K562 (cell line): ENCODE measurements at regions not wholly inside any gene's neighbourhood (a gene's known extent, or its start where the extent isn't known, plus 50 kb on each side); places are given as distances from the start of the nearest gene placed in this dataset.

ENCODE experiments used
- EZH2 ChIP-seq: IDR thresholded peaks from 2 replicates; pipeline ENCODE4 v1.6.1; 2012; ENCODE audit warnings: low read depth, mild to moderate bottlenecking, inconsistent platforms, low read length, borderline replicate concordance
- KAT2B ChIP-seq: IDR thresholded peaks from one replicate; pipeline ENCODE4 v1.6.1; 2012; ENCODE audit warnings: low read depth, mild to moderate bottlenecking, control low read depth, inconsistent platforms, low read length, moderate library complexity
- PML ChIP-seq: IDR thresholded peaks from 2 replicates; pipeline ENCODE4 v1.6.1; 2012; ENCODE audit warnings: low read length, inconsistent platforms
- POLR2G ChIP-seq: fragments of 200-400 bp; formaldehyde crosslinking; IDR thresholded peaks from 2 replicates; pipeline ENCODE4 v1.6.1; 2017; ENCODE audit warnings: low read depth, mild to moderate bottlenecking, antibody characterized with exemption, low read length, moderate library complexity
- PTRF ChIP-seq: fragments of 450-650 bp; IDR thresholded peaks from 2 replicates; pipeline ENCODE4 v1.6.1; 2016; ENCODE audit warnings: mild to moderate bottlenecking, missing genetic modification characterization, missing compliant biosample characterization
- SMAD1 ChIP-seq: fragments of 150-350 bp; IDR thresholded peaks from 2 replicates; pipeline ENCODE4 v1.6.1; 2014; ENCODE audit warnings: low read length, low read depth; ENCODE audit not compliant: partially characterized antibody
- ZFP36 ChIP-seq: fragments of 150-350 bp; IDR thresholded peaks from 2 replicates; pipeline ENCODE4 v1.6.1; 2018; ENCODE audit warnings: low read length, low read depth; ENCODE audit not compliant: partially characterized antibody
- TF ChIP-seq, protein P1 (sequence below), 3 experiments: fragments of 200-800 bp in 1 of 3; sonication (Bioruptor generic) in 1 of 3; sonication (generic) in 1 of 3; formaldehyde crosslinking in 1 of 3; IDR thresholded peaks; 2 replicates each; pipeline versions ENCODE4 v1.6.1 to v1.8.0; 2016 to 2022; ENCODE audit warnings: mild to moderate bottlenecking in 2 of 3, missing compliant biosample characterization in 2 of 3, missing genetic modification characterization in 2 of 3, missing genetic modification reagents in 1 of 3
- TF ChIP-seq, protein P2 (sequence below): fragments of 450-650 bp; IDR thresholded peaks from 2 replicates; pipeline ENCODE4 v1.6.1; 2016; ENCODE audit warnings: mild to moderate bottlenecking, moderate library complexity
- TF ChIP-seq, protein P3 (sequence below): IDR thresholded peaks from 3 replicates; pipeline ENCODE4 v1.6.1; 2011; ENCODE audit warnings: borderline replicate concordance, mild to moderate bottlenecking; ENCODE audit not compliant: insufficient read length, insufficient read depth
- TF ChIP-seq, protein P4 (sequence below): fragments of 250-450 bp; sonication (Bioruptor Pico); IDR thresholded peaks from 2 replicates; pipeline ENCODE4 v1.5.1; 2021; ENCODE audit warnings: mild to moderate bottlenecking

DNA sequence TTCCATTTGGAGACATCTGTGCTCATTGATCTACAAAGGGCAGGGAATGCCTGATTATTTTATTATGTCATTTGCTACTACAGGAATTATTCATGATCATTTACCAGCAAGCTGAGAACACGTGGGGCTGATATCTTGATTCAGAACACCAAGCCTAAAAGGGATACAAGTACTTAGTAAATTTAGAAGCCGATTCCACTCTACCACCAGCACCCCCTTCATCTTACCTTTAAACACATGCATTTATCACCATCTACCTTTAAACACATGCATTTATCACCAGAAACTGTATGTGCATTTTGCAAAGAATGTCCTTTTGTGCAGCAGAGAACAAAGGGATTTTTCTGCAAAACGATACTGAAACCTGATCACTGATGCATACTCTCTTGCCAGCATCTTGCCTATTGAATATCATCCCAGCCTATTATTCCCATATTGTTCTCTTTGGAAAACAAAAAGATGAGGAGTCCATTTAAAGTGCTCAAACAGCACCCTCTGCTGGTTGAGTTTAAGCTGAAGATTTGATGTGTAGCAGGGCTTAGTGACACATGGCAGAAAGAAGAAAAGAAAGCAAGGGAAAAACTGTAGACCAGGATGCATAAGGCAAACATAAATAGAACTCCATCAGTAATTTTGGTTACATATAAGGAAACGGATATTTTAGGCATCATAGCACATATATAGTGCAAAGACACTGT lies 132.6 kb upstream of the PLEKHG7 start (continued):
- TF ChIP-seq POLR2G (no peak), PTRF (no peak), SMAD1 (no peak), KAT2B (no peak), EZH2 (no peak), ZFP36 (no peak), PML (no peak)
- TF ChIP-seq, protein P1, sequence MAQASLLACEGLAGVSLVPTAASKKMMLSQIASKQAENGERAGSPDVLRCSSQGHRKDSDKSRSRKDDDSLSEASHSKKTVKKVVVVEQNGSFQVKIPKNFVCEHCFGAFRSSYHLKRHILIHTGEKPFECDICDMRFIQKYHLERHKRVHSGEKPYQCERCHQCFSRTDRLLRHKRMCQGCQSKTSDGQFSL (CRISPR knock-in tag; IDR thresholded peaks at IDR 0.05) = no peak
- TF ChIP-seq, protein P1 (tag; IDR thresholded peaks at IDR 0.05) = no peak
- TF ChIP-seq, protein P2, sequence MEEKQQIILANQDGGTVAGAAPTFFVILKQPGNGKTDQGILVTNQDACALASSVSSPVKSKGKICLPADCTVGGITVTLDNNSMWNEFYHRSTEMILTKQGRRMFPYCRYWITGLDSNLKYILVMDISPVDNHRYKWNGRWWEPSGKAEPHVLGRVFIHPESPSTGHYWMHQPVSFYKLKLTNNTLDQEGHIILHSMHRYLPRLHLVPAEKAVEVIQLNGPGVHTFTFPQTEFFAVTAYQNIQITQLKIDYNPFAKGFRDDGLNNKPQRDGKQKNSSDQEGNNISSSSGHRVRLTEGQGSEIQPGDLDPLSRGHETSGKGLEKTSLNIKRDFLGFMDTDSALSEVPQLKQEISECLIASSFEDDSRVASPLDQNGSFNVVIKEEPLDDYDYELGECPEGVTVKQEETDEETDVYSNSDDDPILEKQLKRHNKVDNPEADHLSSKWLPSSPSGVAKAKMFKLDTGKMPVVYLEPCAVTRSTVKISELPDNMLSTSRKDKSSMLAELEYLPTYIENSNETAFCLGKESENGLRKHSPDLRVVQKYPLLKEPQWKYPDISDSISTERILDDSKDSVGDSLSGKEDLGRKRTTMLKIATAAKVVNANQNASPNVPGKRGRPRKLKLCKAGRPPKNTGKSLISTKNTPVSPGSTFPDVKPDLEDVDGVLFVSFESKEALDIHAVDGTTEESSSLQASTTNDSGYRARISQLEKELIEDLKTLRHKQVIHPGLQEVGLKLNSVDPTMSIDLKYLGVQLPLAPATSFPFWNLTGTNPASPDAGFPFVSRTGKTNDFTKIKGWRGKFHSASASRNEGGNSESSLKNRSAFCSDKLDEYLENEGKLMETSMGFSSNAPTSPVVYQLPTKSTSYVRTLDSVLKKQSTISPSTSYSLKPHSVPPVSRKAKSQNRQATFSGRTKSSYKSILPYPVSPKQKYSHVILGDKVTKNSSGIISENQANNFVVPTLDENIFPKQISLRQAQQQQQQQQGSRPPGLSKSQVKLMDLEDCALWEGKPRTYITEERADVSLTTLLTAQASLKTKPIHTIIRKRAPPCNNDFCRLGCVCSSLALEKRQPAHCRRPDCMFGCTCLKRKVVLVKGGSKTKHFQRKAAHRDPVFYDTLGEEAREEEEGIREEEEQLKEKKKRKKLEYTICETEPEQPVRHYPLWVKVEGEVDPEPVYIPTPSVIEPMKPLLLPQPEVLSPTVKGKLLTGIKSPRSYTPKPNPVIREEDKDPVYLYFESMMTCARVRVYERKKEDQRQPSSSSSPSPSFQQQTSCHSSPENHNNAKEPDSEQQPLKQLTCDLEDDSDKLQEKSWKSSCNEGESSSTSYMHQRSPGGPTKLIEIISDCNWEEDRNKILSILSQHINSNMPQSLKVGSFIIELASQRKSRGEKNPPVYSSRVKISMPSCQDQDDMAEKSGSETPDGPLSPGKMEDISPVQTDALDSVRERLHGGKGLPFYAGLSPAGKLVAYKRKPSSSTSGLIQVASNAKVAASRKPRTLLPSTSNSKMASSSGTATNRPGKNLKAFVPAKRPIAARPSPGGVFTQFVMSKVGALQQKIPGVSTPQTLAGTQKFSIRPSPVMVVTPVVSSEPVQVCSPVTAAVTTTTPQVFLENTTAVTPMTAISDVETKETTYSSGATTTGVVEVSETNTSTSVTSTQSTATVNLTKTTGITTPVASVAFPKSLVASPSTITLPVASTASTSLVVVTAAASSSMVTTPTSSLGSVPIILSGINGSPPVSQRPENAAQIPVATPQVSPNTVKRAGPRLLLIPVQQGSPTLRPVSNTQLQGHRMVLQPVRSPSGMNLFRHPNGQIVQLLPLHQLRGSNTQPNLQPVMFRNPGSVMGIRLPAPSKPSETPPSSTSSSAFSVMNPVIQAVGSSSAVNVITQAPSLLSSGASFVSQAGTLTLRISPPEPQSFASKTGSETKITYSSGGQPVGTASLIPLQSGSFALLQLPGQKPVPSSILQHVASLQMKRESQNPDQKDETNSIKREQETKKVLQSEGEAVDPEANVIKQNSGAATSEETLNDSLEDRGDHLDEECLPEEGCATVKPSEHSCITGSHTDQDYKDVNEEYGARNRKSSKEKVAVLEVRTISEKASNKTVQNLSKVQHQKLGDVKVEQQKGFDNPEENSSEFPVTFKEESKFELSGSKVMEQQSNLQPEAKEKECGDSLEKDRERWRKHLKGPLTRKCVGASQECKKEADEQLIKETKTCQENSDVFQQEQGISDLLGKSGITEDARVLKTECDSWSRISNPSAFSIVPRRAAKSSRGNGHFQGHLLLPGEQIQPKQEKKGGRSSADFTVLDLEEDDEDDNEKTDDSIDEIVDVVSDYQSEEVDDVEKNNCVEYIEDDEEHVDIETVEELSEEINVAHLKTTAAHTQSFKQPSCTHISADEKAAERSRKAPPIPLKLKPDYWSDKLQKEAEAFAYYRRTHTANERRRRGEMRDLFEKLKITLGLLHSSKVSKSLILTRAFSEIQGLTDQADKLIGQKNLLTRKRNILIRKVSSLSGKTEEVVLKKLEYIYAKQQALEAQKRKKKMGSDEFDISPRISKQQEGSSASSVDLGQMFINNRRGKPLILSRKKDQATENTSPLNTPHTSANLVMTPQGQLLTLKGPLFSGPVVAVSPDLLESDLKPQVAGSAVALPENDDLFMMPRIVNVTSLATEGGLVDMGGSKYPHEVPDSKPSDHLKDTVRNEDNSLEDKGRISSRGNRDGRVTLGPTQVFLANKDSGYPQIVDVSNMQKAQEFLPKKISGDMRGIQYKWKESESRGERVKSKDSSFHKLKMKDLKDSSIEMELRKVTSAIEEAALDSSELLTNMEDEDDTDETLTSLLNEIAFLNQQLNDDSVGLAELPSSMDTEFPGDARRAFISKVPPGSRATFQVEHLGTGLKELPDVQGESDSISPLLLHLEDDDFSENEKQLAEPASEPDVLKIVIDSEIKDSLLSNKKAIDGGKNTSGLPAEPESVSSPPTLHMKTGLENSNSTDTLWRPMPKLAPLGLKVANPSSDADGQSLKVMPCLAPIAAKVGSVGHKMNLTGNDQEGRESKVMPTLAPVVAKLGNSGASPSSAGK = no peak
- TF ChIP-seq, protein P3, sequence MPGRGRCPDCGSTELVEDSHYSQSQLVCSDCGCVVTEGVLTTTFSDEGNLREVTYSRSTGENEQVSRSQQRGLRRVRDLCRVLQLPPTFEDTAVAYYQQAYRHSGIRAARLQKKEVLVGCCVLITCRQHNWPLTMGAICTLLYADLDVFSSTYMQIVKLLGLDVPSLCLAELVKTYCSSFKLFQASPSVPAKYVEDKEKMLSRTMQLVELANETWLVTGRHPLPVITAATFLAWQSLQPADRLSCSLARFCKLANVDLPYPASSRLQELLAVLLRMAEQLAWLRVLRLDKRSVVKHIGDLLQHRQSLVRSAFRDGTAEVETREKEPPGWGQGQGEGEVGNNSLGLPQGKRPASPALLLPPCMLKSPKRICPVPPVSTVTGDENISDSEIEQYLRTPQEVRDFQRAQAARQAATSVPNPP = no peak
- TF ChIP-seq, protein P4, sequence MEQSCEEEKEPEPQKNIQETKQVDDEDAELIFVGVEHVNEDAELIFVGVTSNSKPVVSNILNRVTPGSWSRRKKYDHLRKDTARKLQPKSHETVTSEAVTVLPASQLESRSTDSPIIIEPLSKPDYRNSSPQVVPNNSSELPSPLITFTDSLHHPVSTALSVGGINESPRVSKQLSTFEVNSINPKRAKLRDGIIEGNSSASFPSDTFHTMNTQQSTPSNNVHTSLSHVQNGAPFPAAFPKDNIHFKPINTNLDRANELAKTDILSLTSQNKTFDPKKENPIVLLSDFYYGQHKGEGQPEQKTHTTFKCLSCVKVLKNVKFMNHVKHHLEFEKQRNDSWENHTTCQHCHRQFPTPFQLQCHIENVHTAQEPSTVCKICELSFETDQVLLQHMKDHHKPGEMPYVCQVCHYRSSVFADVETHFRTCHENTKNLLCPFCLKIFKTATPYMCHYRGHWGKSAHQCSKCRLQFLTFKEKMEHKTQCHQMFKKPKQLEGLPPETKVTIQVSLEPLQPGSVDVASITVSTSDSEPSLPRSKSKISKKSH (CRISPR knock-in tag) = no peak
